Colonic mucosa (tissue), 4 donors: ENCODE measurements at regions not wholly inside any gene's neighbourhood (a gene's known extent, or its start where the extent isn't known, plus 50 kb on each side); places are given as distances from the start of the nearest gene placed in this dataset.

Experiments used
- DNase-seq: peaks from one replicate; pipeline ENCODE4 v3.0.0-alpha.2; 2020
- H3K27ac ChIP-seq: fragments of 200-600 bp; one replicate; pipeline ENCODE4 v1.8.0; 2021
- H3K27me3 ChIP-seq: fragments of 200-600 bp; one replicate; pipeline ENCODE4 v1.8.0; 2021
- H3K36me3 ChIP-seq: fragments of 200-600 bp; one replicate; pipeline ENCODE4 v1.8.0; 2021
- H3K4me1 ChIP-seq: fragments of 200-600 bp; one replicate; pipeline ENCODE4 v1.8.0; 2021; ENCODE audit warnings: mild to moderate bottlenecking
- H3K4me3 ChIP-seq: fragments of 200-600 bp; one replicate; pipeline ENCODE4 v1.8.0; 2021
- H3K9ac ChIP-seq, 2 donors: one replicate each; pipeline ENCODE4 v1.7.0; 2013; ENCODE audit warnings: control low read depth in 2 of 2, low read depth in 2 of 2, low read length in 2 of 2
- H3K9me3 ChIP-seq: fragments of 200-600 bp; one replicate; pipeline ENCODE4 v1.8.0; 2021
- intact Hi-C: fragments of 100-400 bp; cut with DNase I; formaldehyde crosslinking; loops from one replicate; pipeline ENCODE4 v1.14.1; 2022
- TF ChIP-seq, protein P1 (sequence below): fragments of 200-600 bp; IDR thresholded peaks from one replicate; pipeline ENCODE4 v1.8.0; 2022; ENCODE audit warnings: antibody characterized with exemption, mild to moderate bottlenecking
- donor health status: healthy.
- donor health status: DM: no; HTN: no; CAD: no.
- donor health status: DM: no; HTN: no; CAD: no.

DNA sequence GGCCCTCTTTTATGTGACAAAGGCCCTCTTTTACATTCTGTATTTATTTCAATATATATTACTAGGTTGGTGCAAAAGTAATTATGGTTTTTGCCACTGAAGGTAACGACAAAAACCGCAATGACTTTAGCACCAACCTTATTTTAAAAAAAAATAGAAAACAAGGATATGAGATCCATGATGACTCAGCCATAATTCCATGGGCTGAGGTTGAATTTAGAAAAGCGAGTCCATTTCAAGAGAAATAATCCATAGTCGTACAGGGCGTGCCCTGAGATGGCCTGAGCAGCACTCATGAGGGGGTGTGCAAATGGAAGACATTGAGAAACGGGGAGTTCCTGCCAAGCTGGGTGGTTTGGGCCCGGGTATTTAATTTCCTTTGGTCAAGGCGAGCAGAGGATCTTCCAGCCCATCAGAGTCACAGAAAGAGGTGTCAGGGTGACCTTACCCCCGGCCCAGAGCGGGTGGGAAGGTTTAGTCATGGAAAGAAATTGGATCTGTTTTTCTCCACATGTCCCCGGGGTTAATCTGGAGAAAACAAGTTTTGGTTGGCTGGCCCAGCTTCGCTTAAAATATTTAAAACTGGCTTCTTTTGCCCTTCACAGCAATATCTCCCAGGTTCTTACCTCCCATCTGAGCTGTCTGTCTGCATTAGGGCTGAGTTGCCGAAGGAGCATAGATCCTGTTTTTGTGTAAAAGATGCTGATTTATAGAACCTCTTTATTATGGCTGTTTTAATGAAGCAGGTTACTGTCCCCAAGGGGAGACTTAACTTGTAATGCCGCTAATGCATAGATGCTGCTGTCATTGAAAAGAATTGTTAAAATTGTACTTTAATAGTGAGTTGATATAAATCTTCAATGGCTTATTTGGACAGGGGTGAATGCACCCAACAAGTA, 255.6 kb downstream of the PREX1 start:
- TF ChIP-seq, protein P1, sequence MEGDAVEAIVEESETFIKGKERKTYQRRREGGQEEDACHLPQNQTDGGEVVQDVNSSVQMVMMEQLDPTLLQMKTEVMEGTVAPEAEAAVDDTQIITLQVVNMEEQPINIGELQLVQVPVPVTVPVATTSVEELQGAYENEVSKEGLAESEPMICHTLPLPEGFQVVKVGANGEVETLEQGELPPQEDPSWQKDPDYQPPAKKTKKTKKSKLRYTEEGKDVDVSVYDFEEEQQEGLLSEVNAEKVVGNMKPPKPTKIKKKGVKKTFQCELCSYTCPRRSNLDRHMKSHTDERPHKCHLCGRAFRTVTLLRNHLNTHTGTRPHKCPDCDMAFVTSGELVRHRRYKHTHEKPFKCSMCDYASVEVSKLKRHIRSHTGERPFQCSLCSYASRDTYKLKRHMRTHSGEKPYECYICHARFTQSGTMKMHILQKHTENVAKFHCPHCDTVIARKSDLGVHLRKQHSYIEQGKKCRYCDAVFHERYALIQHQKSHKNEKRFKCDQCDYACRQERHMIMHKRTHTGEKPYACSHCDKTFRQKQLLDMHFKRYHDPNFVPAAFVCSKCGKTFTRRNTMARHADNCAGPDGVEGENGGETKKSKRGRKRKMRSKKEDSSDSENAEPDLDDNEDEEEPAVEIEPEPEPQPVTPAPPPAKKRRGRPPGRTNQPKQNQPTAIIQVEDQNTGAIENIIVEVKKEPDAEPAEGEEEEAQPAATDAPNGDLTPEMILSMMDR = no peak
- Histone ChIP-seq H3K27me3 (no peaks in the 10 kb centered on the region), H3K36me3 (no peaks in the 10 kb centered on the region), H3K27ac (no peak overlapping the region), H3K4me3 (no peak overlapping the region), H3K9ac (no peak overlapping the region), H3K9me3 (no peaks in the 10 kb centered on the region), H3K4me1 (no peaks in the 10 kb centered on the region)
- no peak for DNase-seq
- intact Hi-C loops = no loop called here

DNA sequence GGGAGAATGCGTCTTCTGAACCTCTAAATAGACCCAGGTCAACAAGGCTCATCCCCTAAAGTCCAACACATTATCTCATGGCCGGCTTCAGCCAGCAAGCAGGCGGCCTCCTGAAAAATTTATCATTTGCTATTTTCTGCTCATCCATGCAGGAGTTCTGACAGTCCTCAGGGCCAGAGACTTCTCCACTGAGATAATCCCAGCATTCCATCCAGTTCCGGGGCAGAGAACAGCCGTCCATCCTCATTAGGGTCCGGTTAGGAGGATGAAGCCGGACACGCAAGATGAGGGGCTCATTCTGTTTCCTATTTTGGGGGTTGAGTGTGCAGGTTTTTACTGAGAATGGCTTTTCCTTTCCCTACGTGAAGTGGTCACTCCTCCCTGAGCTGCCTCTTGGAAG, 258.1 kb downstream of the PREX1 start:
- H3K36me3 ChIP-seq = no peaks in the 10 kb centered on the region
- no peaks in the 10 kb centered on the region for H3K9me3 ChIP-seq
- TF ChIP-seq, protein P1 = no peak
- intact Hi-C loops = no loop called here
- no peak for DNase-seq
- H3K4me1 ChIP-seq = no peaks in the 10 kb centered on the region
- H3K27ac ChIP-seq = no peak overlapping the region
- no peak overlapping the region for H3K4me3 ChIP-seq
- no peaks in the 10 kb centered on the region for H3K27me3 ChIP-seq
- no peak overlapping the region for H3K9ac ChIP-seq

DNA sequence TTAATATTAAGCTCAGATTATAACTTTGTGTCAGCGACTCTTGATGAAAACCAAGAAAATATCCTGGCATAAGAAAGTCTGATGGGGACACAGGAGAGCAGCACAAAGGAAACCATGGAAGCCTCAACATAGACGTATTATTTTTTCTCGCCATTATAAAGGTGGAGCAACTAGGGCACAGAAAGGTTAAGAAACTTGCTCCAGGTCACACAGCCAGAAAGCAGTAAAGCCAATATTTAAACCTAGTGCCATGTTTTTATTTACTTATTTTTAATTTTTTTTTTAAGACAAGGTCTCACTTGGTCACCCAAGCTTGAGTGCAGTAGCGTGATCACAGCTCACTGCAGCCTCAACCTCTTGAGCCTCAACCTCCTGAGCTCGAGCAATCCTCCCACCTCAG, 259.3 kb downstream of the PREX1 start:
- Histone ChIP-seq H3K27me3 (no peaks in the 10 kb centered on the region), H3K9me3 (no peaks in the 10 kb centered on the region), H3K27ac (no peak overlapping the region), H3K4me1 (no peaks in the 10 kb centered on the region), H3K4me3 (no peak overlapping the region), H3K9ac (no peak overlapping the region), H3K36me3 (no peaks in the 10 kb centered on the region)
- TF ChIP-seq, protein P1 = no peak
- DNase-seq = no peak
- intact Hi-C loops = no loop called here

DNA sequence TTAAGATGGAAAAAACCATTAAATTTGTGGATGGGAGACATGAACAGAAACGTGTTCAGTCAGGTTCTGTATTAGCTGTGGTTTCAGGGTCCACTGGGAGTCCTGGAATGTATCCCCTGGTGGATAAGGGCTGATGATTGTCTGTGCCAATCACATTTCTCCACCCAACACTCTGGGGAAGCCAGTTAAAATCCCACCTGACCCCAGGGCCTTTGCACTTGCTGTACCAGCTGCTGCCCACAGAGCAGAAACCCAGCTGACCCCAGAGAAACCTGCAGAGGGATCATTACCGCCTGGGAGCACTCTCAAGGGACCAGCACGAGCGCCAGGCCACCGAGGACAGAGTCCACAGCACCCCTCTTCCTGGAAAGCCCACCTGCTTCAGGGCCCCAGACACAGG, 260.7 kb downstream of the PREX1 start:
- Histone ChIP-seq H3K4me3 (no peak overlapping the region), H3K9ac (no peak overlapping the region), H3K27ac (no peak overlapping the region), H3K27me3 (no peaks in the 10 kb centered on the region), H3K9me3 (no peaks in the 10 kb centered on the region), H3K36me3 (no peaks in the 10 kb centered on the region), H3K4me1 (no peaks in the 10 kb centered on the region)
- intact Hi-C loops = no loop called here
- TF ChIP-seq, protein P1 = no peak
- no peak for DNase-seq

DNA sequence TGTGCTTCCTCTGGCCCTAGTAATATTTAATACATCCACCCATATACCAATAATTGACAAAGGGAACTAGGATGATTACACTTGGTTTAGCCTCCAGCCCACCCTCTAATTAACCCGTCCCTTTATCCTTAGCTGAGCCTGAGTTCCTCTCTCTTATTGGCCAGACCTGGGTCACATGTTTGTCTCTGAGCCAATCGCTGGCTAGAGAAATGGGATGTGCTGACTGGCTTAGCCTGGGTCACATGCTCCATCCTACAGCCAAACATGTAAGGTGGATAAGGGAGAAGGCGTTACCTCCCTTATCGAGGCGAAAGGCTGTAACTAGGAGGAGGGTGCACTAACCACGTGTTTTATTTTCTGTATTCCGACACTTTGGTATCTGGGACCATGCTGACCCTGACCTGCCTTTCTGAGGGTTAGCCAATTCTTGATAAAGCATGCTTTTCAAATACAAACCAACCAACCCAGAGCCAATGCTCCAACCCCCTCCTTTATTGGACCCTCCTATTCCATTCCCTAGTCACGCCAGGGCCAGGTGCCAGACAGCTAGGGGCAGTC, 262.7 kb downstream of the PREX1 start:
- TF ChIP-seq, protein P1 = no peak
- Histone ChIP-seq H3K27ac (no peak overlapping the region), H3K4me1 (no peaks in the 10 kb centered on the region), H3K9ac (no peak overlapping the region), H3K9me3 (no peaks in the 10 kb centered on the region), H3K4me3 (no peak overlapping the region), H3K36me3 (no peaks in the 10 kb centered on the region), H3K27me3 (no peaks in the 10 kb centered on the region)
- no peak for DNase-seq
- intact Hi-C loops = no loop called here
